ENCODE measurements at regions not wholly inside any gene's neighbourhood (a gene's known extent, or its start where the extent isn't known, plus 50 kb on each side); places are given as distances from the start of the nearest gene placed in this dataset.

GRCh38 chr9:81532251-81532650 lies 157.1 kb downstream of the TLE1 start:
- Histone ChIP-seq H3K4me3 (ENCODE audit: low read depth, low read length) (no peak overlapping the region), H3K27me3 (ENCODE audit: control insufficient read depth, insufficient read depth, low read length) (no peaks in the 10 kb centered on the region), H3K36me3 (ENCODE audit: control insufficient read depth, insufficient read depth, low read length) (no peaks in the 10 kb centered on the region)
- TF ChIP-seq CTCF (IDR thresholded peaks at IDR 0.05; ENCODE audit: insufficient read depth, low read length, poor library complexity, severe bottlenecking): no peak
- DNase-seq (ENCODE audit: low read depth): no peak

GRCh38 chr9:81531511-81531910 lies 157.8 kb downstream of the TLE1 start:
- no peak for DNase-seq (ENCODE audit: low read depth)
- TF ChIP-seq CTCF (IDR thresholded peaks at IDR 0.05; ENCODE audit: insufficient read depth, low read length, poor library complexity, severe bottlenecking): no peak
- H3K27me3 ChIP-seq (ENCODE audit: control insufficient read depth, insufficient read depth, low read length): no peaks in the 10 kb centered on the region

GRCh38 chr9:81530846-81531245 lies 158.5 kb downstream of the TLE1 start:
- no peak for DNase-seq (ENCODE audit: low read depth)
- no peak for TF ChIP-seq CTCF (IDR thresholded peaks at IDR 0.05; ENCODE audit: insufficient read depth, low read length, poor library complexity, severe bottlenecking)
- H3K4me3 ChIP-seq (ENCODE audit: low read depth, low read length): no peak overlapping the region
- H3K27me3 ChIP-seq (ENCODE audit: control insufficient read depth, insufficient read depth, low read length): no peaks in the 10 kb centered on the region
- no peaks in the 10 kb centered on the region for H3K36me3 ChIP-seq (ENCODE audit: control insufficient read depth, insufficient read depth, low read length)

More at GRCh38 chr9:81531511-81531910, 157.8 kb downstream of the TLE1 start:
- H3K36me3 ChIP-seq (ENCODE audit: control insufficient read depth, insufficient read depth, low read length): no peaks in the 10 kb centered on the region
- no peak overlapping the region for H3K4me3 ChIP-seq (ENCODE audit: low read depth, low read length)

- H3K27me3 ChIP-seq (ENCODE audit: control insufficient read depth, insufficient read depth, low read length): no peaks in the 10 kb centered on the region
- no peak overlapping the region for H3K4me3 ChIP-seq (ENCODE audit: low read depth, low read length)
- no peaks in the 10 kb centered on the region for H3K36me3 ChIP-seq (ENCODE audit: control insufficient read depth, insufficient read depth, low read length)
- DNase-seq (ENCODE audit: low read depth): no peak
- no peak for TF ChIP-seq CTCF (IDR thresholded peaks at IDR 0.05; ENCODE audit: insufficient read depth, low read length, poor library complexity, severe bottlenecking)
Observed at GRCh38 chr9:81530310-81530810, 159.0 kb downstream of the TLE1 start.

GRCh38 chr9:81529556-81530193 lies 159.7 kb downstream of the TLE1 start:
- Histone ChIP-seq H3K27me3 (ENCODE audit: control insufficient read depth, insufficient read depth, low read length) (no peaks in the 10 kb centered on the region), H3K4me3 (ENCODE audit: low read depth, low read length) (no peak overlapping the region), H3K36me3 (ENCODE audit: control insufficient read depth, insufficient read depth, low read length) (no peaks in the 10 kb centered on the region)
- TF ChIP-seq CTCF (IDR thresholded peaks at IDR 0.05; ENCODE audit: insufficient read depth, low read length, poor library complexity, severe bottlenecking): no peak
- DNase-seq (ENCODE audit: low read depth): peak; percentile 45

GRCh38 chr9:81526587-81526986 lies 162.8 kb downstream of the TLE1 start:
- Histone ChIP-seq H3K4me3 (ENCODE audit: low read depth, low read length) (no peak overlapping the region), H3K36me3 (ENCODE audit: control insufficient read depth, insufficient read depth, low read length) (no peaks in the 10 kb centered on the region), H3K27me3 (ENCODE audit: control insufficient read depth, insufficient read depth, low read length) (no peaks in the 10 kb centered on the region)
- TF ChIP-seq CTCF (IDR thresholded peaks at IDR 0.05; ENCODE audit: insufficient read depth, low read length, poor library complexity, severe bottlenecking): no peak
- DNase-seq (ENCODE audit: low read depth): peak; percentile 32

All from kidney epithelial cell (primary cell).